Peyer's patch (tissue), 4 donors: ENCODE measurements at regions not wholly inside any gene's neighbourhood (a gene's known extent, or its start where the extent isn't known, plus 50 kb on each side); places are given as distances from the start of the nearest gene placed in this dataset.

Experiments used
- POLR2A ChIP-seq, 2 donors: fragments of 450-650 bp; IDR thresholded peaks; one replicate each; pipeline ENCODE4 v1.5.1; 2017; ENCODE audit warnings: antibody characterized with exemption in 2 of 2, mild to moderate bottlenecking in 2 of 2, moderate library complexity in 2 of 2
- TF ChIP-seq, protein P1 (sequence below), 6 experiments: fragments of 450-650 bp in 4 of 6; fragments of 200-600 bp in 2 of 6; sonication (generic) in 1 of 6; IDR thresholded peaks; one replicate each; pipeline ENCODE4 v1.5.1; 2017 to 2019; ENCODE audit warnings: antibody characterized with exemption in 6 of 6, mild to moderate bottlenecking in 3 of 6, moderate library complexity in 1 of 6

DNA sequence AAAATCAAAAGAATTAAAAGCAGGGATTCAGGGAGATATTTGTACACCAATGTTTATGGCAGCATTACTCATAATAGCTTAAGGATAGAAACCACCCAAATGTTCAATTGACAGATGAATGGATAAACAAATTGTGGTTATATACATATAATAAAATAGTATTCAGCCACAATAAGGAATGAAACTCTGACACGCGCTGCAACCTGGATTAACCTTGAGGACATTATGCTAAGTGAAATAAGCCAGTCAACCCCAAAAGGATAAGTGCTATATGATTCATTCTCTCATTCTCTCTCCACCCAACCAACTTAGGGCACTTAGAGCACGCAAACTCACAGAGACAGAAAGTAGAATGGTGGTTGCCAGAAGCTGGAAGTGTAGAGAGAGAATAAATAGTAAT, 216.8 kb upstream of the SLC14A2 start:
- TF ChIP-seq, protein P1, sequence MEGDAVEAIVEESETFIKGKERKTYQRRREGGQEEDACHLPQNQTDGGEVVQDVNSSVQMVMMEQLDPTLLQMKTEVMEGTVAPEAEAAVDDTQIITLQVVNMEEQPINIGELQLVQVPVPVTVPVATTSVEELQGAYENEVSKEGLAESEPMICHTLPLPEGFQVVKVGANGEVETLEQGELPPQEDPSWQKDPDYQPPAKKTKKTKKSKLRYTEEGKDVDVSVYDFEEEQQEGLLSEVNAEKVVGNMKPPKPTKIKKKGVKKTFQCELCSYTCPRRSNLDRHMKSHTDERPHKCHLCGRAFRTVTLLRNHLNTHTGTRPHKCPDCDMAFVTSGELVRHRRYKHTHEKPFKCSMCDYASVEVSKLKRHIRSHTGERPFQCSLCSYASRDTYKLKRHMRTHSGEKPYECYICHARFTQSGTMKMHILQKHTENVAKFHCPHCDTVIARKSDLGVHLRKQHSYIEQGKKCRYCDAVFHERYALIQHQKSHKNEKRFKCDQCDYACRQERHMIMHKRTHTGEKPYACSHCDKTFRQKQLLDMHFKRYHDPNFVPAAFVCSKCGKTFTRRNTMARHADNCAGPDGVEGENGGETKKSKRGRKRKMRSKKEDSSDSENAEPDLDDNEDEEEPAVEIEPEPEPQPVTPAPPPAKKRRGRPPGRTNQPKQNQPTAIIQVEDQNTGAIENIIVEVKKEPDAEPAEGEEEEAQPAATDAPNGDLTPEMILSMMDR (IDR thresholded peaks at IDR 0.05) = no peak
- no peak for TF ChIP-seq POLR2A (IDR thresholded peaks at IDR 0.05)
